HepG2 (cell line): ENCODE measurements at regions not wholly inside any gene's neighbourhood (a gene's known extent, or its start where the extent isn't known, plus 50 kb on each side); places are given as distances from the start of the nearest gene placed in this dataset.

Experiments
- ATAC-seq: fragments of 200-7000 bp; cut with Tn5 transposase; 3 replicates; pipeline ENCODE4 v1.9.1; 2020; ENCODE audit warnings: mild to moderate bottlenecking, moderate library complexity
- BruUV-seq: library from RNA; stranded (reverse); fragments of 400-500 nt; replicated peaks from 2 replicates; lab custom pipeline; 2021; lab: Mats Ljungman, UMichigan
- CTCF ChIA-PET: fragments of 300-600 bp; formaldehyde crosslinking; extraction: SDS; loops from one replicate; lab custom pipeline; 2021; ENCODE audit warnings: low total read pairs, inconsistent platforms, low intra/inter-chr PET ratio; lab: Yijun Ruan, JAX
- POLR2A ChIA-PET: fragments of 350-600 bp; sonication (Branson Sonifier 250); formaldehyde crosslinking; loops from one replicate; lab custom pipeline; 2020; ENCODE audit warnings: antibody characterized with exemption, inconsistent platforms; lab: Yijun Ruan, JAX
- DNase-seq: peaks from one replicate; pipeline ENCODE4 v3.0.0-alpha.2; 2015; ENCODE audit warnings: low spot score
- FAIRE-seq: peaks from 3 replicates; lab custom pipeline; 2011; peaks lifted over from hg19 to GRCh38; lab: Jason Lieb, UNC
- H2AFZ ChIP-seq: one replicate; pipeline ENCODE4 v1.6.1; 2011; ENCODE audit warnings: low read length, inconsistent platforms
- H3K27ac ChIP-seq: fragments of 300-600 bp; 3 replicates; pipeline ENCODE4 v1.8.0; 2011; ENCODE audit warnings: mixed run types, mild to moderate bottlenecking, mixed read lengths, low read length, inconsistent platforms; ENCODE audit not compliant: insufficient read depth; ENCODE audit errors: extremely low read length
- H3K27me3 ChIP-seq, 2 experiments: fragments of 200-600 bp in 1 of 2; 2 replicates in 1 of 2; 3 replicates in 1 of 2; pipeline versions ENCODE4 v1.6.0 to v1.8.0; 2011; ENCODE audit warnings: low read length in 2 of 2, mild to moderate bottlenecking in 2 of 2, moderate library complexity in 2 of 2, inconsistent platforms in 1 of 2; ENCODE audit not compliant: insufficient read depth in 2 of 2, control insufficient read depth in 1 of 2
- H3K36me3 ChIP-seq, 2 experiments: fragments of 200-600 bp in 1 of 2; replicated peaks in 1 of 2; 2 replicates in 1 of 2; 3 replicates in 1 of 2; pipeline versions ENCODE4 v1.5.1 to v1.8.0; 2011; ENCODE audit warnings: low read length in 2 of 2, inconsistent platforms in 1 of 2; ENCODE audit not compliant: insufficient read depth in 2 of 2, control insufficient read depth in 1 of 2
- H3K4me1 ChIP-seq: 2 replicates; pipeline ENCODE4 v1.5.1; 2012; ENCODE audit warnings: low read length, inconsistent platforms; ENCODE audit not compliant: insufficient read depth
- H3K4me2 ChIP-seq: 2 replicates; pipeline ENCODE4 v1.6.0; 2011; ENCODE audit warnings: low read depth, low read length, inconsistent platforms
- H3K4me3 ChIP-seq, 3 experiments: fragments of 200-600 bp in 1 of 3; sonication (generic), shearing (Covaris generic) in 1 of 3; replicated peaks in 1 of 3; 2 replicates each; pipeline ENCODE4 v1.5.1; 2011 to 2016; ENCODE audit warnings: low read length in 3 of 3, inconsistent platforms in 2 of 3, low read depth in 2 of 3, mild to moderate bottlenecking in 2 of 3, control low read depth in 1 of 3, mixed read lengths in 1 of 3; ENCODE audit not compliant: insufficient read depth in 1 of 3
- H3K79me2 ChIP-seq: one replicate; pipeline ENCODE4 v1.6.1; 2011; ENCODE audit warnings: low read length, inconsistent platforms; ENCODE audit not compliant: insufficient read depth
- H3K9ac ChIP-seq: 2 replicates; pipeline ENCODE4 v1.6.0; 2011; ENCODE audit warnings: mild to moderate bottlenecking, low read depth, low read length, inconsistent platforms; ENCODE audit not compliant: insufficient read depth
- H3K9me3 ChIP-seq: 2 replicates; pipeline ENCODE4 v1.5.1; 2012; ENCODE audit warnings: mild to moderate bottlenecking, low read length
- H4K20me1 ChIP-seq: 2 replicates; pipeline ENCODE4 v1.6.0; 2011; ENCODE audit warnings: inconsistent platforms, mild to moderate bottlenecking, low read length, moderate library complexity; ENCODE audit not compliant: insufficient read depth
- AKAP8 ChIP-seq: sonication (generic); formaldehyde crosslinking; IDR thresholded peaks from 2 replicates; pipeline ENCODE4 v1.5.1; 2020; ENCODE audit warnings: mild to moderate bottlenecking, missing genetic modification reagents
- GTF3A ChIP-seq: sonication (generic); formaldehyde crosslinking; conservative IDR thresholded peaks from 2 replicates; pipeline ENCODE4 v1.4.0; 2020; ENCODE audit warnings: mild to moderate bottlenecking, missing genetic modification reagents
- NFE2L1 ChIP-seq: sonication (generic); formaldehyde crosslinking; IDR thresholded peaks from 2 replicates; pipeline ENCODE4 v1.4.0; 2020; ENCODE audit warnings: missing genetic modification reagents, mild to moderate bottlenecking, borderline replicate concordance
- PHF5A ChIP-seq: IDR thresholded peaks from one replicate; pipeline ENCODE4 v1.6.1; 2018; ENCODE audit warnings: low read depth, missing genetic modification reagents; ENCODE audit not compliant: unreplicated experiment
- SIN3A ChIP-seq: IDR thresholded peaks from 2 replicates; pipeline ENCODE4 v1.6.1; 2011; ENCODE audit warnings: low read depth, mild to moderate bottlenecking, control low read depth, low read length, borderline replicate concordance
- TARDBP ChIP-seq: sonication (generic); formaldehyde crosslinking; IDR thresholded peaks from 2 replicates; pipeline ENCODE4 v1.8.0; 2022; ENCODE audit warnings: mild to moderate bottlenecking, missing genetic modification reagents
- TGIF2 ChIP-seq: IDR thresholded peaks from 2 replicates; pipeline ENCODE4 v1.6.1; 2016; ENCODE audit warnings: control low read depth, missing compliant biosample characterization
- ZNF143 ChIP-seq: sonication (generic); formaldehyde crosslinking; IDR thresholded peaks from 2 replicates; pipeline ENCODE4 v1.4.0; 2020; ENCODE audit warnings: missing genetic modification reagents
- ZNF614 ChIP-seq: IDR thresholded peaks from 2 replicates; pipeline ENCODE4 v1.6.1; 2018; ENCODE audit warnings: missing biosample characterization, missing genetic modification reagents, inconsistent platforms, borderline replicate concordance
- ZNF619 ChIP-seq: sonication (generic); formaldehyde crosslinking; IDR thresholded peaks from 2 replicates; pipeline ENCODE4 v1.4.0; 2020; ENCODE audit warnings: mild to moderate bottlenecking, missing genetic modification reagents
- ZSCAN12 ChIP-seq: sonication (generic); formaldehyde crosslinking; IDR thresholded peaks from 2 replicates; pipeline ENCODE4 v1.9.0; 2021; ENCODE audit warnings: mild to moderate bottlenecking, missing genetic modification reagents
- WGBS: methylation state at CpG from one replicate; pipeline ENCODE4 v1.1.6; 2017; ENCODE audit warnings: low lambda C conversion rate; 5-methylcytosine and 5-hydroxymethylcytosine counted together
- in situ Hi-C: cut with HindIII; loops from 2 replicates; pipeline ENCODE4 v1.10.0; 2017; ENCODE audit warnings: low pct_unique_long_range_greater_than_20kb; ENCODE audit not compliant: extremely low pct_ligation_motif_present
- intact Hi-C: fragments of 100-400 bp; cut with micrococcal nuclease; formaldehyde crosslinking; loops from one replicate; pipeline ENCODE4 v1.10.0; 2022; ENCODE audit not compliant: unreplicated experiment
- TF ChIP-seq, protein P1 (sequence below): sonication (generic); formaldehyde crosslinking; IDR thresholded peaks from 2 replicates; pipeline ENCODE4 v1.8.0; 2022; ENCODE audit warnings: mild to moderate bottlenecking, missing genetic modification reagents; ENCODE audit not compliant: insufficient replicate concordance
- TF ChIP-seq, protein P2 (sequence below): IDR thresholded peaks from 2 replicates; pipeline ENCODE4 v1.6.1; 2016; ENCODE audit warnings: missing compliant biosample characterization, missing genetic modification reagents, borderline replicate concordance
- TF ChIP-seq, protein P3 (sequence below): sonication (generic); formaldehyde crosslinking; IDR thresholded peaks from 2 replicates; pipeline ENCODE4 v1.8.1; 2023; ENCODE audit warnings: mild to moderate bottlenecking, inconsistent platforms, moderate library complexity, missing genetic modification reagents, borderline replicate concordance

DNA sequence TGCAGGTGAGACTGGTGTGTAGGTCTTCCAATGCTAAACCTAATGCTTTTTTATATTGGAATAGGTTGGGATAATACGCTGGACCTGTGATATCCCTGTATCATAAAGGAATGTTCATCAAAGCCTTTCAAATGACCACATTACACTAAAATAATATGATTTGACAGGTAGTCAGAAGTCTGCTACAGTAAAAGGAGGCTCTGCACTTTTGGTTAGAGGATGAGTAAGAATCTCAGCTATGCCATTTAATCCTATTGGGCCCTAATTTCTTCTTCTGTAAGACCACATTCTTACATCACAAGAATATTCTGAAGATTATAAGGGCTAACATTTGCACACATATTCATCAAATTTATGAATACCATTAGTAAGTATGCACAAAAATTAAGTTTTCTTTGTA, 250.5 kb upstream of the FLRT2 start:
- no TSS peak for BruUV-seq

More for the DNA sequence above, 250.5 kb upstream of the FLRT2 start:
- H3K36me3 ChIP-seq, result no peaks in the 10 kb centered on the region
- H4K20me1 ChIP-seq, result no peaks in the 10 kb centered on the region
- FAIRE-seq, result no peak
- H3K4me3 ChIP-seq, result no peak overlapping the region
- no peaks in the 10 kb centered on the region for H3K79me2 ChIP-seq
- POLR2A ChIA-PET, result no interaction called here
- intact Hi-C loops (no loop called here), in situ Hi-C loops (no loop called here)
- DNase-seq, result no peak
- no peak overlapping the region for H3K27ac ChIP-seq
- CTCF ChIA-PET, result no interaction called here
- no peak overlapping the region for H3K4me2 ChIP-seq
- H3K4me1 ChIP-seq, result no peaks in the 10 kb centered on the region
- no peak for TF ChIP-seq SIN3A
- TF ChIP-seq ZSCAN12 (CRISPR knock-in tag), result no peak
- TF ChIP-seq GTF3A (CRISPR knock-in tag), result no peak
- no peak for TF ChIP-seq TARDBP (CRISPR knock-in tag)
- TF ChIP-seq, protein P1, sequence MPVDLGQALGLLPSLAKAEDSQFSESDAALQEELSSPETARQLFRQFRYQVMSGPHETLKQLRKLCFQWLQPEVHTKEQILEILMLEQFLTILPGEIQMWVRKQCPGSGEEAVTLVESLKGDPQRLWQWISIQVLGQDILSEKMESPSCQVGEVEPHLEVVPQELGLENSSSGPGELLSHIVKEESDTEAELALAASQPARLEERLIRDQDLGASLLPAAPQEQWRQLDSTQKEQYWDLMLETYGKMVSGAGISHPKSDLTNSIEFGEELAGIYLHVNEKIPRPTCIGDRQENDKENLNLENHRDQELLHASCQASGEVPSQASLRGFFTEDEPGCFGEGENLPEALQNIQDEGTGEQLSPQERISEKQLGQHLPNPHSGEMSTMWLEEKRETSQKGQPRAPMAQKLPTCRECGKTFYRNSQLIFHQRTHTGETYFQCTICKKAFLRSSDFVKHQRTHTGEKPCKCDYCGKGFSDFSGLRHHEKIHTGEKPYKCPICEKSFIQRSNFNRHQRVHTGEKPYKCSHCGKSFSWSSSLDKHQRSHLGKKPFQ, result no peak
- TF ChIP-seq ZNF143 (CRISPR knock-in tag), result no peak
- TF ChIP-seq, protein P2, sequence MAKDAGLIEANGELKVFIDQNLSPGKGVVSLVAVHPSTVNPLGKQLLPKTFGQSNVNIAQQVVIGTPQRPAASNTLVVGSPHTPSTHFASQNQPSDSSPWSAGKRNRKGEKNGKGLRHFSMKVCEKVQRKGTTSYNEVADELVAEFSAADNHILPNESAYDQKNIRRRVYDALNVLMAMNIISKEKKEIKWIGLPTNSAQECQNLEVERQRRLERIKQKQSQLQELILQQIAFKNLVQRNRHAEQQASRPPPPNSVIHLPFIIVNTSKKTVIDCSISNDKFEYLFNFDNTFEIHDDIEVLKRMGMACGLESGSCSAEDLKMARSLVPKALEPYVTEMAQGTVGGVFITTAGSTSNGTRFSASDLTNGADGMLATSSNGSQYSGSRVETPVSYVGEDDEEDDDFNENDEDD (CRISPR knock-in tag), result no peak
- TF ChIP-seq TGIF2 (CRISPR knock-in tag), result no peak
- TF ChIP-seq ZNF619 (CRISPR knock-in tag), result no peak
- TF ChIP-seq, protein P3, sequence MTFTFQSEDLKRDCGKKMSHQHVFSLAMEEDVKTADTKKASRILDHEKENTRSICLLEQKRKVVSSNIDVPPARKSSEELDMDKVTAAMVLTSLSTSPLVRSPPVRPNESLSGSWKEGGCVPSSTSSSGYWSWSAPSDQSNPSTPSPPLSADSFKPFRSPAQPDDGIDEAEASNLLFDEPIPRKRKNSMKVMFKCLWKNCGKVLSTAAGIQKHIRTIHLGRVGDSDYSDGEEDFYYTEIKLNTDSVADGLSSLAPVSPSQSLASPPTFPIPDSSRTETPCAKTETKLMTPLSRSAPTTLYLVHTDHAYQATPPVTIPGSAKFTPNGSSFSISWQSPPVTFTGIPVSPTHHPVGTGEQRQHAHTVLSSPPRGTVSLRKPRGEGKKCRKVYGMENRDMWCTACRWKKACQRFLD (CRISPR knock-in tag), result no peak
- no peak for TF ChIP-seq AKAP8 (CRISPR knock-in tag)
- TF ChIP-seq PHF5A (CRISPR knock-in tag), result no peak
- TF ChIP-seq NFE2L1 (CRISPR knock-in tag), result no peak
- TF ChIP-seq ZNF614 (CRISPR knock-in tag), result no peak
- ATAC-seq, result no peak
- no peaks in the 10 kb centered on the region for H3K27me3 ChIP-seq
- WGBS, result 27% methylated on average over 1 of the region's 1 CpG
- H2AFZ ChIP-seq, result no peak overlapping the region
- no peak overlapping the region for H3K9ac ChIP-seq
- H3K9me3 ChIP-seq, result peaks cover 80% of the 10 kb centered on the region
